ENCODE measurements at regions not wholly inside any gene's neighbourhood (a gene's known extent, or its start where the extent isn't known, plus 50 kb on each side); places are given as distances from the start of the nearest gene placed in this dataset.

DNA sequence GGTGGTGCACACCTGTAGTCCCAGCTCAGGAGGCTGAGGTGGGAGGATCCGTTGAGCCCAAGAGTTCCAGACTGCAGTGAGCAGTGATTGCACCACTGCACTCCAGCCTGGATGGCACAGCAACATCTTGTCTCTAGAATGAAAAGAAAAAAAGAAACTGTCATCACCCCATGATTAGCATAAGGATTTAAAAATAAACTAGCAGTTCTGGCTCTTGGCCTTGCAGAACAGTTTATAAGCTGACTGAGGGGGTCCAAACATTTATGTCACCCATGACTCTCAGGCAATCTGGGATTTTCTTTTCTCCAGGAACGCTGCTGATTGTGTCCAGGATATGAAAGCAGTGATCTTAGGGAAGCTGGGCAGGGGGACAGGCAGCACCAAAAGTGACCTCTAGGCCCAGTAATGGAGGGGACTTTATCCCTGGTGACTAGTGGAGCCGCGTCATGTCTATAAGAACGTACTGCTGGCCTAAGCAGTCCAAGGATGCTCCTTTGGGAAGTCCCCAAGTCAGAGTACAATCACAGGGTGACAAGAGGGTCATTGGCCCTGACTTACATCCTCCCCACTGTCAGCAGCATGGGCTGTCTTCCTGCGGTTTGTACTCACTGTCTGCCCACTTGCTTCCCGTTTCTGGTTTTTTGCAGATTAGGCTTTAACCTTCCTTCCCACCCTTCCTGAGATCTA, 177.4 kb downstream of the ARHGAP12 start:
- intact Hi-C loops (cut with micrococcal nuclease), result no loop called here
- H4K8ac ChIP-seq (ENCODE audit: low read depth in 2 of 2, low read length in 2 of 2), result peak overlapping the region in 1 of 2 experiments; percentile 24; a peak in 2 of 4 replicates
- peak overlapping the region; percentile 24; the same call in 1 of the 2 replicates for H3K4ac ChIP-seq (ENCODE audit: low read depth, low read length)
- 0 out of 2 replicates have a peak overlapping the region, but pooled peaks have one; percentile 1 for H4K91ac ChIP-seq (ENCODE audit: insufficient read depth, low read depth, low read length)
- H2AFZ ChIP-seq (replicated peaks; ENCODE audit: low read length, poor library complexity), result peak overlapping the region; percentile 55
- ChIA-PET POLR2A (ENCODE audit: unreplicated experiment) (no interaction called here), CTCF (no interaction called here)
- no peaks in the 10 kb centered on the region for H3K79me1 ChIP-seq (ENCODE audit: low read depth in 1 of 2, low read length in 2 of 2)
- H3K9me1 ChIP-seq (ENCODE audit: insufficient read depth, low read length), result peaks cover 4% of the 10 kb centered on the region
- H2BK120ac ChIP-seq (ENCODE audit: low read depth, low read length), result peak overlapping the region; percentile 20; the same call in 1 of the 2 replicates
- WGBS, 2 experiments (ENCODE audit: extremely low coverage in 2 of 2, insufficient read length in 1 of 2), result no CpG with 5 or more reads among the region's 7 CpGs
- H3K27me3 ChIP-seq (ENCODE audit: control insufficient read depth, insufficient read depth, low read length), result no peaks in the 10 kb centered on the region
- H3K36me3 ChIP-seq (ENCODE audit: control insufficient read depth, insufficient read depth, low read length), result no peaks in the 10 kb centered on the region
- no peak overlapping the region for H3K23ac ChIP-seq (ENCODE audit: low read depth, low read length)
- H2AK9ac ChIP-seq (replicated peaks; ENCODE audit: low read depth, low read length, poor library complexity), result no peak overlapping the region
- no peak overlapping the region for H3K9ac ChIP-seq (ENCODE audit: low read depth, low read length)
- no peak overlapping the region for H2BK5ac ChIP-seq (ENCODE audit: low read depth, low read length, poor library complexity, severe bottlenecking)
- peaks cover 19% of the 10 kb centered on the region for H3K4me1 ChIP-seq (ENCODE audit: control insufficient read depth, insufficient read depth, low read length)
- peak overlapping the region; percentile 30; the same call in 1 of the 3 replicates for H2BK15ac ChIP-seq (ENCODE audit: low read depth, low read length)
- no peak overlapping the region for H3K14ac ChIP-seq (replicated peaks; ENCODE audit: low read depth, low read length)
- no peak overlapping the region for H3K27ac ChIP-seq (ENCODE audit: insufficient read depth, low read length)
- no peak overlapping the region for H3K18ac ChIP-seq (ENCODE audit: low read depth, low read length)
- H3K4me3 ChIP-seq (ENCODE audit: insufficient read depth, low read depth, low read length), result no peak overlapping the region
- ATAC-seq (ENCODE audit: low read depth) (peak; percentile 27), DNase-seq (no peak)
- in situ Hi-C loops (cut with MboI; ENCODE audit: low sequenced_read_pairs), result no loop called here
- no TSS peak for BruUV-seq (replicated peaks)
- H2AK5ac ChIP-seq (ENCODE audit: low read depth, low read length), result peak overlapping the region; percentile 63
- no peaks in the 10 kb centered on the region for H3K9me3 ChIP-seq (ENCODE audit: control insufficient read depth, insufficient read depth, low read length)
- H3K56ac ChIP-seq (ENCODE audit: extremely low read depth, insufficient read depth, low read length), result no peak overlapping the region
- H4K20me1 ChIP-seq (ENCODE audit: insufficient read depth, low read length), result no peaks in the 10 kb centered on the region
- no peak overlapping the region for H3K4me2 ChIP-seq (ENCODE audit: low read depth, low read length)
- TF ChIP-seq, protein P1, sequence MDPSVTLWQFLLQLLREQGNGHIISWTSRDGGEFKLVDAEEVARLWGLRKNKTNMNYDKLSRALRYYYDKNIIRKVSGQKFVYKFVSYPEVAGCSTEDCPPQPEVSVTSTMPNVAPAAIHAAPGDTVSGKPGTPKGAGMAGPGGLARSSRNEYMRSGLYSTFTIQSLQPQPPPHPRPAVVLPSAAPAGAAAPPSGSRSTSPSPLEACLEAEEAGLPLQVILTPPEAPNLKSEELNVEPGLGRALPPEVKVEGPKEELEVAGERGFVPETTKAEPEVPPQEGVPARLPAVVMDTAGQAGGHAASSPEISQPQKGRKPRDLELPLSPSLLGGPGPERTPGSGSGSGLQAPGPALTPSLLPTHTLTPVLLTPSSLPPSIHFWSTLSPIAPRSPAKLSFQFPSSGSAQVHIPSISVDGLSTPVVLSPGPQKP (IDR thresholded peaks at IDR 0.05; ENCODE audit: borderline replicate concordance, low read depth, low read length), result no peak
- TF ChIP-seq MAZ (IDR thresholded peaks at IDR 0.05; ENCODE audit: borderline replicate concordance, low read depth, low read length) (no peak), NFE2L2 (IDR thresholded peaks at IDR 0.05; ENCODE audit: low read depth, low read length) (no peak), BHLHE40 (IDR thresholded peaks at IDR 0.05; ENCODE audit: low read depth, low read length) (no peak), CEBPB (IDR thresholded peaks at IDR 0.05; ENCODE audit: low read depth, low read length) (no peak; the same call in 1 of the 2 replicates), RAD21 (IDR thresholded peaks at IDR 0.05; ENCODE audit: low read length) (no peak), CHD1 (IDR thresholded peaks at IDR 0.05; ENCODE audit: low read depth, low read length) (no peak), FOS (IDR thresholded peaks at IDR 0.05; ENCODE audit: low read depth, low read length) (no peak), RCOR1 (IDR thresholded peaks at IDR 0.05; ENCODE audit: insufficient replicate concordance, low read length) (no peak), MXI1 (IDR thresholded peaks at IDR 0.05; ENCODE audit: borderline replicate concordance, low read depth, low read length) (no peak), MAFK (IDR thresholded peaks at IDR 0.05; ENCODE audit: low read depth, low read length) (no peak), RFX5 (IDR thresholded peaks at IDR 0.05; ENCODE audit: low read depth, low read length) (no peak), SMC3 (IDR thresholded peaks at IDR 0.05; ENCODE audit: low read depth, low read length) (no peak), POLR2A (IDR thresholded peaks at IDR 0.05; ENCODE audit: low read depth, low read length) (no peak)
- TF ChIP-seq, protein P2, sequence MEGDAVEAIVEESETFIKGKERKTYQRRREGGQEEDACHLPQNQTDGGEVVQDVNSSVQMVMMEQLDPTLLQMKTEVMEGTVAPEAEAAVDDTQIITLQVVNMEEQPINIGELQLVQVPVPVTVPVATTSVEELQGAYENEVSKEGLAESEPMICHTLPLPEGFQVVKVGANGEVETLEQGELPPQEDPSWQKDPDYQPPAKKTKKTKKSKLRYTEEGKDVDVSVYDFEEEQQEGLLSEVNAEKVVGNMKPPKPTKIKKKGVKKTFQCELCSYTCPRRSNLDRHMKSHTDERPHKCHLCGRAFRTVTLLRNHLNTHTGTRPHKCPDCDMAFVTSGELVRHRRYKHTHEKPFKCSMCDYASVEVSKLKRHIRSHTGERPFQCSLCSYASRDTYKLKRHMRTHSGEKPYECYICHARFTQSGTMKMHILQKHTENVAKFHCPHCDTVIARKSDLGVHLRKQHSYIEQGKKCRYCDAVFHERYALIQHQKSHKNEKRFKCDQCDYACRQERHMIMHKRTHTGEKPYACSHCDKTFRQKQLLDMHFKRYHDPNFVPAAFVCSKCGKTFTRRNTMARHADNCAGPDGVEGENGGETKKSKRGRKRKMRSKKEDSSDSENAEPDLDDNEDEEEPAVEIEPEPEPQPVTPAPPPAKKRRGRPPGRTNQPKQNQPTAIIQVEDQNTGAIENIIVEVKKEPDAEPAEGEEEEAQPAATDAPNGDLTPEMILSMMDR (conservative IDR thresholded peaks at IDR 0.05; ENCODE audit: low read depth, low read length), result no peak
- TF ChIP-seq, protein P3, sequence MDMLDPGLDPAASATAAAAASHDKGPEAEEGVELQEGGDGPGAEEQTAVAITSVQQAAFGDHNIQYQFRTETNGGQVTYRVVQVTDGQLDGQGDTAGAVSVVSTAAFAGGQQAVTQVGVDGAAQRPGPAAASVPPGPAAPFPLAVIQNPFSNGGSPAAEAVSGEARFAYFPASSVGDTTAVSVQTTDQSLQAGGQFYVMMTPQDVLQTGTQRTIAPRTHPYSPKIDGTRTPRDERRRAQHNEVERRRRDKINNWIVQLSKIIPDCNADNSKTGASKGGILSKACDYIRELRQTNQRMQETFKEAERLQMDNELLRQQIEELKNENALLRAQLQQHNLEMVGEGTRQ (IDR thresholded peaks at IDR 0.05; ENCODE audit: low read depth, low read length), result no peak
- H4K5ac ChIP-seq (ENCODE audit: low read depth, low read length), result no peak overlapping the region
- peak overlapping the region; percentile 48; the same call in 1 of the 2 replicates for H2BK20ac ChIP-seq (ENCODE audit: low read depth, low read length)
- dilution Hi-C loops (cut with HindIII; ENCODE audit: low sequenced_read_pairs, unreplicated experiment), result no loop called here
